ENCODE measurements at regions not wholly inside any gene's neighbourhood (a gene's known extent, or its start where the extent isn't known, plus 50 kb on each side); places are given as distances from the start of the nearest gene placed in this dataset.

DNA sequence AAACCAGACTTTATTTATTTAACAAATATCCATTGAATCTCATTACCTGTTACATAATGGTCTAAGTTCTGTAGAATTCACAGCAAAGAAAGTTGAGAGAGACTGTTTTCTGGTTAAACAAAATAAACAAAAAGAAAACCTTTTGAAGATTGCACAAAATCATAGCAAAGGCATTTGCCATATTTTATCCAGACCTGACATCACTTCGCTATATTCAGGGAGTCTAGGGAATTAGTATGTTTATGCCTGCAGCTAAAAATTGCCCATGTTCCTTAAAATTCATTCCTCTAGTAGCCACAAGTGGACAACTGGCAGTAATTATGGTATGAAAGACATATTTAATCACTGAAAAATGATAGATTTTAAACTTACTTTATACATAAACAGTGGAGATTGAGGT is 577.0 kb upstream of the DAB2 start:
- DNase-seq (ENCODE audit: insufficient read length, low spot score) (no peak), FAIRE-seq (no peak)
- TF ChIP-seq, protein P1, sequence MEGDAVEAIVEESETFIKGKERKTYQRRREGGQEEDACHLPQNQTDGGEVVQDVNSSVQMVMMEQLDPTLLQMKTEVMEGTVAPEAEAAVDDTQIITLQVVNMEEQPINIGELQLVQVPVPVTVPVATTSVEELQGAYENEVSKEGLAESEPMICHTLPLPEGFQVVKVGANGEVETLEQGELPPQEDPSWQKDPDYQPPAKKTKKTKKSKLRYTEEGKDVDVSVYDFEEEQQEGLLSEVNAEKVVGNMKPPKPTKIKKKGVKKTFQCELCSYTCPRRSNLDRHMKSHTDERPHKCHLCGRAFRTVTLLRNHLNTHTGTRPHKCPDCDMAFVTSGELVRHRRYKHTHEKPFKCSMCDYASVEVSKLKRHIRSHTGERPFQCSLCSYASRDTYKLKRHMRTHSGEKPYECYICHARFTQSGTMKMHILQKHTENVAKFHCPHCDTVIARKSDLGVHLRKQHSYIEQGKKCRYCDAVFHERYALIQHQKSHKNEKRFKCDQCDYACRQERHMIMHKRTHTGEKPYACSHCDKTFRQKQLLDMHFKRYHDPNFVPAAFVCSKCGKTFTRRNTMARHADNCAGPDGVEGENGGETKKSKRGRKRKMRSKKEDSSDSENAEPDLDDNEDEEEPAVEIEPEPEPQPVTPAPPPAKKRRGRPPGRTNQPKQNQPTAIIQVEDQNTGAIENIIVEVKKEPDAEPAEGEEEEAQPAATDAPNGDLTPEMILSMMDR (IDR thresholded peaks at IDR 0.05; ENCODE audit: insufficient read depth, missing control alignments), result no peak

GRCh38 chr5:39998518-39998917 is 573.7 kb upstream of the DAB2 start:
- TF ChIP-seq, protein P1 (IDR thresholded peaks at IDR 0.05; ENCODE audit: insufficient read depth, missing control alignments), result no peak
- DNase-seq (ENCODE audit: insufficient read length, low spot score) (no peak), FAIRE-seq (no peak)

- DNase-seq (ENCODE audit: insufficient read length, low spot score), result no peak
- FAIRE-seq, result no peak
Observed at GRCh38 chr5:39995990-39996389, 571.2 kb upstream of the DAB2 start.

DNA sequence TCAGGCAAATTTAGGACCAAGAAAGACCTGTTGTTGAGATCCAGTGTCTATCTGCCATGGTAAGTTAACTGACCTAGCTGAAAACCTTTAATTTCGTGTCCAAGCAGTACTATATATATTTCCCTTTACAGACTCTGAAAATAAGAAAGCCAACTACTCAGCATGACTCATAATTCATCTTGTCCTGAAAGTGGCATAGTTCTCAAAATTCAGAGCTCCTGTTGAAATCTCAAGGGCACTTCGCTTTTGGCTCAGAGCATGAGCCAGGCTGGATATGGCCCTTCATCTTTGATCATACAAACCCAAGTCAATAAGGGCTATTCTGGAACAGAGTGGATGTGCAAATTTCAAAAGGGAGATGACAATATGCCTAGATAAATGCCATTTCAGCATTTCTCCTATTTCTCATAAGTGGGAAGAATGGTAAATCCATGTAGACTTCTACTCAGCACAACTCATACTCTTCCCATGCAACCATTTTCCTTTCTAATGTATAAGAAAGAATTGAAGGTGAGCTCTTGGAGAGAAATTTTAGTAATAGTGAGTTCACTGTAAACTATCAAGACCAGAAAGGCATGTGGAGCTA is 567.9 kb upstream of the DAB2 start:
- no peak for DNase-seq (ENCODE audit: insufficient read length, low spot score)

More at GRCh38 chr5:39995990-39996389, 571.2 kb upstream of the DAB2 start:
- TF ChIP-seq, protein P1 (IDR thresholded peaks at IDR 0.05; ENCODE audit: insufficient read depth, missing control alignments), result no peak

DNA sequence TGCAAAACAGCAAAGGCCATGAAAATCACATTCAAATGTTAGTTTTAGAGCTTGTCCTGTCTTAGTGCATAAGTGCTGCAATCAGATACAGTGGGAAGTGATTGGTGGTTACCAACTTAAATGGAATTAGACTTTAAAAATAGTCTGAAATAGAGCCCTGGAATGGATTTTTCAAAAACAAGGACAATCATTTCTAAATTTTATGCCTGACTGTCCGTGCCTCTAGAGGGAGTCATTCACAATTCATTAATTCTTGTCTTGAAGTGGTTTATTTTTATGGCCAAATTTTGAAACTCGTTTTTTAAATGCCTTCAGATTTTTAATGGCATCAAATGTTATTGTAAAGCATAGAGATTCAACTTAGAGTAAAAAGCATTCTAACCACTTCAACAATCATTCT is 561.8 kb upstream of the DAB2 start:
- FAIRE-seq, result no peak
- no peak for DNase-seq (ENCODE audit: insufficient read length, low spot score)
- TF ChIP-seq, protein P1 (IDR thresholded peaks at IDR 0.05; ENCODE audit: insufficient read depth, missing control alignments), result no peak

More for the DNA sequence above, 567.9 kb upstream of the DAB2 start:
- TF ChIP-seq, protein P1 (IDR thresholded peaks at IDR 0.05; ENCODE audit: insufficient read depth, missing control alignments), result no peak
- FAIRE-seq, result no peak

DNA sequence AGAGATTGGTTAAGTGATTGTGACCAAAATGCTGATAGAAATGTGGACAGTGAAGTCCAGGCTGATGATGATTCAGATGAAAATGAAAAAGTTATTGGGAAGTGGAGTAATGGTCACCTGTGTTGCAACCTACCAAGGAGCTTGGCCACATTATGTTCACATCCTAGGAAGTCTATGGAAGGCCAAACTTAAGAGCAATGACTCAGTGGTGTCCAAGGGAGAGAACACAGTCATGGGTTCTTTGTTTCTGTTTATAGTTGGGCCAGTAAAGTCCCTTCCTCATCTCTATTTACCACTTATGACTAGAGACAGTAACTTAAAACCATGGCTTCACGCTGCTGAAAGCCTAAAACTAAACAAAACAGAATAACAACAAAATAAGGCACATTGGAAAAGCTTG is 555.3 kb upstream of the DAB2 start:
- TF ChIP-seq, protein P1 (IDR thresholded peaks at IDR 0.05; ENCODE audit: insufficient read depth, missing control alignments), result no peak
- DNase-seq (ENCODE audit: insufficient read length, low spot score), result no peak
- no peak for FAIRE-seq

DNA sequence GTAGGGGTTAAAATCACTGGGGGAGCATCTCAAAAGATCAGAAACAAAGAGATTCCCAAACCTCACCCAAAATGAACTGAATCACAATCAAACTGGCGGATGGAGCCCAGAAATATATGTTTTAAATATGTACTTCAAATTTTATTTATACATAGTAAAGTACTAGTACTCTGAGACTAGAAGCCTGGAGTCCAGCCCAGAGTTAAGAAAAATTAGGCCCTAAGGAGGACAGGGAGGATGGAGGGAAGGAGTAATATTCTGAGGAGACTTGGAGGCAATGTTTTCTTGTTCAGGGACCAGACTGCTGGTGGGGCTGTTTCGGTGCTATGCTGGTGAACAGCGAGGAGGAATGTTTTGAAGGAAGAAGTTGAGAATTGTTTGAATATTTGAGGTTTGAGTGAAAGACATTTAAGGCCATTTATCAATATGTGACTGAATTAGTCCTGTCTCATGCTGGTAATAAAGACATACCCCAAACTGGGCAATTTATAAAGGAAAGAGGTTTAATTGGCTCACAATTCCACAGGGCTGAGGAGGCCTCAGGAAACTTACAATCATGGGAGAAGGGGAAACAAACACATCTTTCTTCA is 552.4 kb upstream of the DAB2 start:
- DNase-seq (ENCODE audit: insufficient read length, low spot score) (no peak), FAIRE-seq (no peak)
- TF ChIP-seq, protein P1 (IDR thresholded peaks at IDR 0.05; ENCODE audit: insufficient read depth, missing control alignments), result no peak
